ENCODE measurements at regions not wholly inside any gene's neighbourhood (a gene's known extent, or its start where the extent isn't known, plus 50 kb on each side); places are given as distances from the start of the nearest gene placed in this dataset.

GRCh38 chr16:9484426-9484825 is 393.0 kb downstream of the HAPSTR1 start:
- ATAC-seq (no peak), DNase-seq (ENCODE audit: low spot score) (no peak)
- TF ChIP-seq POLR2AphosphoS5 (IDR thresholded peaks at IDR 0.05; ENCODE audit: low read depth) (no peak), NANOG (IDR thresholded peaks at IDR 0.05; ENCODE audit: borderline replicate concordance) (no peak), ZNF462 (CRISPR knock-in tag; IDR thresholded peaks at IDR 0.05) (no peak), EZH2 (IDR thresholded peaks at IDR 0.05; ENCODE audit: low read depth, unreplicated experiment) (no peak), ZNF114 (CRISPR knock-in tag; IDR thresholded peaks at IDR 0.05) (no peak), ETS1 (IDR thresholded peaks at IDR 0.05) (no peak), CREB1 (CRISPR knock-in tag; IDR thresholded peaks at IDR 0.05; ENCODE audit: low read depth) (no peak), EZH2phosphoT487 (IDR thresholded peaks at IDR 0.05; ENCODE audit: unreplicated experiment) (no peak), REST (IDR thresholded peaks at IDR 0.05; ENCODE audit: unreplicated experiment) (no peak), JUNB (IDR thresholded peaks at IDR 0.05; ENCODE audit: unreplicated experiment) (no peak), ZNF331 (CRISPR knock-in tag; IDR thresholded peaks at IDR 0.05; ENCODE audit: low read depth) (no peak), CTCF (conservative IDR thresholded peaks at IDR 0.05; ENCODE audit: low read depth in 2 of 2) (no peak), STAT1 (IDR thresholded peaks at IDR 0.05; ENCODE audit: unreplicated experiment) (no peak)
- Histone ChIP-seq H3K36me3 (ENCODE audit: insufficient read depth) (no peaks in the 10 kb centered on the region), H3K27me3 (ENCODE audit: insufficient read depth) (no peaks in the 10 kb centered on the region), H4K20me1 (replicated peaks; ENCODE audit: insufficient read depth) (no peaks in the 10 kb centered on the region), H3K9me2 (ENCODE audit: insufficient read depth) (peaks cover 8% of the 10 kb centered on the region), H2AFZ (0 out of 2 replicates have a peak overlapping the region, but pooled peaks have one; percentile 38), H3K4me1 (ENCODE audit: insufficient read depth) (0 out of 2 replicates have a peak, but pooled peaks cover 6% of the 10 kb centered on the region), H3K27ac (ENCODE audit: low read depth) (no peak overlapping the region), H3K79me2 (replicated peaks; ENCODE audit: insufficient read depth) (no peaks in the 10 kb centered on the region), H3K4me2 (no peak overlapping the region), H3K4me3 (no peak overlapping the region), H3F3A (replicated peaks; ENCODE audit: low read depth) (no peaks in the 10 kb centered on the region)
- H3K9me3 Mint-ChIP-seq, result 0 out of 3 replicates have a peak, but pooled peaks cover 3% of the 10 kb centered on the region
- no peaks in the 10 kb centered on the region for H3K4me1 Mint-ChIP-seq
- no peak overlapping the region for H3K4me3 Mint-ChIP-seq
- no peak overlapping the region for H3K27ac Mint-ChIP-seq
- H3K27me3 Mint-ChIP-seq (ENCODE audit: insufficient read depth, low read depth, poor library complexity), result peaks cover 3% of the 10 kb centered on the region
- H3K36me3 Mint-ChIP-seq (ENCODE audit: low read depth), result no peaks in the 10 kb centered on the region
